ENCODE measurements at regions not wholly inside any gene's neighbourhood (a gene's known extent, or its start where the extent isn't known, plus 50 kb on each side); places are given as distances from the start of the nearest gene placed in this dataset.

- H3K4me2 ChIP-seq (ENCODE audit: low read depth, low read length, poor library complexity, severe bottlenecking): no peak overlapping the region
- no peak overlapping the region for H2AFZ ChIP-seq (ENCODE audit: low read length)
- no peaks in the 10 kb centered on the region for H3K79me2 ChIP-seq (ENCODE audit: insufficient read depth, low read length)
- H3K9me3 ChIP-seq (ENCODE audit: insufficient read depth, low read depth, low read length): no peaks in the 10 kb centered on the region
- no peaks in the 10 kb centered on the region for H4K20me1 ChIP-seq (ENCODE audit: insufficient read depth, low read length, poor library complexity, severe bottlenecking)
- H3F3A ChIP-seq (ENCODE audit: low read depth): no peaks in the 10 kb centered on the region
- H3K4me1 ChIP-seq (ENCODE audit: insufficient read depth, low read length, poor library complexity, severe bottlenecking): no peaks in the 10 kb centered on the region
- TF ChIP-seq CTCF (conservative IDR thresholded peaks at IDR 0.05; ENCODE audit: low read length) (no peak), EZH2phosphoT487 (IDR thresholded peaks at IDR 0.05; ENCODE audit: borderline replicate concordance) (no peak)
- H3K9ac ChIP-seq (ENCODE audit: low read depth, low read length, poor library complexity, severe bottlenecking): no peak overlapping the region
- no peaks in the 10 kb centered on the region for H3K27me3 ChIP-seq (ENCODE audit: insufficient read depth, low read length, poor library complexity, severe bottlenecking)
- no peaks in the 10 kb centered on the region for H3K36me3 ChIP-seq (ENCODE audit: insufficient read depth, low read length)
- H3K4me3 ChIP-seq (ENCODE audit: low read length, poor library complexity, severe bottlenecking): no peak overlapping the region
- no peaks in the 10 kb centered on the region for H3K9me2 ChIP-seq (replicated peaks; ENCODE audit: low read depth, low read length)
Observed at GRCh38 chr12:40551466-40551865, 140.8 kb upstream of the CNTN1 start.

- TF ChIP-seq CTCF (conservative IDR thresholded peaks at IDR 0.05; ENCODE audit: low read length) (no peak), EZH2phosphoT487 (IDR thresholded peaks at IDR 0.05; ENCODE audit: borderline replicate concordance) (no peak)
- no peaks in the 10 kb centered on the region for H3K9me2 ChIP-seq (replicated peaks; ENCODE audit: low read depth, low read length)
- no peaks in the 10 kb centered on the region for H3F3A ChIP-seq (ENCODE audit: low read depth)
- no peak overlapping the region for H3K9ac ChIP-seq (ENCODE audit: low read depth, low read length, poor library complexity, severe bottlenecking)
- no peaks in the 10 kb centered on the region for H3K36me3 ChIP-seq (ENCODE audit: insufficient read depth, low read length)
- no peaks in the 10 kb centered on the region for H4K20me1 ChIP-seq (ENCODE audit: insufficient read depth, low read length, poor library complexity, severe bottlenecking)
- H3K4me1 ChIP-seq (ENCODE audit: insufficient read depth, low read length, poor library complexity, severe bottlenecking): no peaks in the 10 kb centered on the region
- H2AFZ ChIP-seq (ENCODE audit: low read length): no peak overlapping the region
- no peak overlapping the region for H3K4me3 ChIP-seq (ENCODE audit: low read length, poor library complexity, severe bottlenecking)
- no peaks in the 10 kb centered on the region for H3K27me3 ChIP-seq (ENCODE audit: insufficient read depth, low read length, poor library complexity, severe bottlenecking)
- no peak overlapping the region for H3K4me2 ChIP-seq (ENCODE audit: low read depth, low read length, poor library complexity, severe bottlenecking)
- H3K79me2 ChIP-seq (ENCODE audit: insufficient read depth, low read length): no peaks in the 10 kb centered on the region
- no peaks in the 10 kb centered on the region for H3K9me3 ChIP-seq (ENCODE audit: insufficient read depth, low read depth, low read length)
Observed at GRCh38 chr12:40552868-40553267, 139.4 kb upstream of the CNTN1 start.

- Histone ChIP-seq H3K9me3 (ENCODE audit: insufficient read depth, low read depth, low read length) (no peaks in the 10 kb centered on the region), H3F3A (ENCODE audit: low read depth) (no peaks in the 10 kb centered on the region), H3K79me2 (ENCODE audit: insufficient read depth, low read length) (no peaks in the 10 kb centered on the region), H3K9ac (ENCODE audit: low read depth, low read length, poor library complexity, severe bottlenecking) (no peak overlapping the region), H3K4me3 (ENCODE audit: low read length, poor library complexity, severe bottlenecking) (no peak overlapping the region), H3K9me2 (replicated peaks; ENCODE audit: low read depth, low read length) (no peaks in the 10 kb centered on the region), H3K36me3 (ENCODE audit: insufficient read depth, low read length) (no peaks in the 10 kb centered on the region), H2AFZ (ENCODE audit: low read length) (no peak overlapping the region), H3K4me1 (ENCODE audit: insufficient read depth, low read length, poor library complexity, severe bottlenecking) (no peaks in the 10 kb centered on the region), H3K27me3 (ENCODE audit: insufficient read depth, low read length, poor library complexity, severe bottlenecking) (no peaks in the 10 kb centered on the region), H3K4me2 (ENCODE audit: low read depth, low read length, poor library complexity, severe bottlenecking) (no peak overlapping the region), H4K20me1 (ENCODE audit: insufficient read depth, low read length, poor library complexity, severe bottlenecking) (no peaks in the 10 kb centered on the region)
- no peak for TF ChIP-seq EZH2phosphoT487 (IDR thresholded peaks at IDR 0.05; ENCODE audit: borderline replicate concordance)
Observed at GRCh38 chr12:40557980-40558379, 134.3 kb upstream of the CNTN1 start.

- no peaks in the 10 kb centered on the region for H4K20me1 ChIP-seq (ENCODE audit: insufficient read depth, low read length, poor library complexity, severe bottlenecking)
- H3K4me3 ChIP-seq (ENCODE audit: low read length, poor library complexity, severe bottlenecking): no peak overlapping the region
- H3K79me2 ChIP-seq (ENCODE audit: insufficient read depth, low read length): no peaks in the 10 kb centered on the region
- H3K36me3 ChIP-seq (ENCODE audit: insufficient read depth, low read length): no peaks in the 10 kb centered on the region
- TF ChIP-seq CTCF (conservative IDR thresholded peaks at IDR 0.05; ENCODE audit: low read length): no peak
- no peak for TF ChIP-seq EZH2phosphoT487 (IDR thresholded peaks at IDR 0.05; ENCODE audit: borderline replicate concordance)
- no peak overlapping the region for H2AFZ ChIP-seq (ENCODE audit: low read length)
- no peaks in the 10 kb centered on the region for H3F3A ChIP-seq (ENCODE audit: low read depth)
- H3K27me3 ChIP-seq (ENCODE audit: insufficient read depth, low read length, poor library complexity, severe bottlenecking): no peaks in the 10 kb centered on the region
- no peaks in the 10 kb centered on the region for H3K9me3 ChIP-seq (ENCODE audit: insufficient read depth, low read depth, low read length)
- H3K9ac ChIP-seq (ENCODE audit: low read depth, low read length, poor library complexity, severe bottlenecking): no peak overlapping the region
- no peaks in the 10 kb centered on the region for H3K9me2 ChIP-seq (replicated peaks; ENCODE audit: low read depth, low read length)
- no peak overlapping the region for H3K4me2 ChIP-seq (ENCODE audit: low read depth, low read length, poor library complexity, severe bottlenecking)
- no peaks in the 10 kb centered on the region for H3K4me1 ChIP-seq (ENCODE audit: insufficient read depth, low read length, poor library complexity, severe bottlenecking)
Observed at GRCh38 chr12:40559865-40560264, 132.4 kb upstream of the CNTN1 start.
